ENCODE measurements at regions not wholly inside any gene's neighbourhood (a gene's known extent, or its start where the extent isn't known, plus 50 kb on each side); places are given as distances from the start of the nearest gene placed in this dataset.

- DNase-seq = no peak
Observed at GRCh38 chr15:92305343-92305742, 88.3 kb upstream of the ST8SIA2 start.

DNA sequence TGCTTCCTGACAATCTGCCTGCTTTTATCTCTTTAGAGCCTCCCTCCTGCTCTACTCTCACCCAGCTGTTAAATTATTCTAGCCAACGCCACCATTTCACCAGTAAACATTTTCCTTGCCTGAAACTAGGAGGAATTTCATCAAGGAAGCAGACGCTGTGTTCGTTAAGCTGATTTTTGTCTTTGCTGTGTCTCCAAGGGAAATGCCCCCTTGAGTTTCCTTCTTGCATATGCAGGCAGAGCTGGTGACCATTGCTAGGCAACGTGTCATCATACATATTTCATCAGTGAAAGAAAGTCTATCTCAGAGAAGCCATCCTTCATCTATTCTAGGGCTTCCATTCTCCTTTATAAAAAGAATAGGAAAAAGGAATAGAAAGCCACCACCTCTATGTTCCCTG is 87.0 kb upstream of the ST8SIA2 start:
- no peak for DNase-seq

GRCh38 chr15:92315144-92315543 is 78.5 kb upstream of the ST8SIA2 start:
- DNase-seq = no peak

GRCh38 chr15:92315595-92316211 is 78.0 kb upstream of the ST8SIA2 start:
- DNase-seq = no peak

DNA sequence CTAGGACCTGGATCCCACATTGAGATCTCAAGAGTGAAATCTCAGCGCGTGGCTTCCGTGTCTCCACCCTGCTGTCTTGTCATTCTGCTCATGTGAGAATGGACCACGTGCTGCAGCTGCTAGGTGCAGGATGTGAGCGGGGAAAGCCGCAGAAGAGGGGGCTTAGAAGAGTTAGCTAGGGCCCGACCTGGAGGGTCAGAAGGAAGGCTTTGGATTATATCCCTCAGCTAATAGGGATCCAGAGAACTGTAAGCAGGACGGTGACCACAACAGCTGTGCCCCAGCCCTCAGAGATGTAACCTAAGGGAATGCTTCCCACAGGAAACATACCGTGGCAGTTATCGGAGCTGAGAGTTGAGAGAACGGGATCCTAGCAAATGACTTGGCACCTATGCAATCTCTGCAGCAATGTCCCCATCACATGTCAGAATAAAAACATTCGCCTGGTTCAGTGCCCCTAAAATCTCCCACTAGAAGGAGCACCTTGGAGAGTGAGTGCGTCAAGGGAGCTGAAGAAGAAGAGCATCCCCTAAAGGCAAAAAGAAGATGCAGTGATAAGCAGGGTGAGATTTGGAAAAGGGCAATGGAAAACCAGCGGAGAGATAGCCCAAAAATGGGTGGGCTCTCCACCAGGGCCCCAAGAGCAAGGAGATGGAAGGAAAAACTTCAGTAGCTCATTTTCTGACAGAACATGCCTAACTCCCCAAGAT is 76.9 kb upstream of the ST8SIA2 start:
- no peak for DNase-seq

DNA sequence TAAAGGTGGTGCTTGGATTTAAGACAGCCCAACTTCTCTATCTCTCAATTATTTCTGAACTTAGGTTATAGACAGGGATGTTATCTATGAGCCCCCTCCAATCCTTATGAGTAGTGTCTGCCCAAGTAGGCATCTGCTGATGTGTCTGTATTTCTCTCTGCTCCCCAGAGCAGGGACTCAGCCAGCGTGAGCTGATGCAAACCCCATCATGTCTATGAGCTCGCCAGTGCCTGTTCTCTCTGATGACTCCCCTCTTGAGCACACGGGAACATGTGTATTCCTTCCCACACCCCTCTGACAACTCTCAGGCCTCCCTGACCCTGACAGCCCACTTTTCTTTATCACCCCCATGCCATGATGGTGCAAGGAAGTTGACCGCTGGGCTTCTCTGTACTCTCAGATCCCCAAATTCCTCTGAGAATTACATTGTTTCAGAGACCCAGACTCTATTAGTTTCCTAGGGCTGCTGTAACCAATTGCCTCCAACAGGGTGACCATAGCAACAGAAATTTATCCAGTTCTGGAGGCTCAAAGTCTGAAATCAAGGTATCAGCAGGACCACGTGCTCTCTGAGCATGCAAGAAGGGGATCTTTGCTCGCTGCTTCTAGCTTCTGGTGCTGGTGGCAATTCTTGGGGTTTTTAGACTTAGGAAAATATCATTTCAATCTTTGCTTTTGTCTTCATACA is 73.5 kb upstream of the ST8SIA2 start:
- no peak for DNase-seq

DNA sequence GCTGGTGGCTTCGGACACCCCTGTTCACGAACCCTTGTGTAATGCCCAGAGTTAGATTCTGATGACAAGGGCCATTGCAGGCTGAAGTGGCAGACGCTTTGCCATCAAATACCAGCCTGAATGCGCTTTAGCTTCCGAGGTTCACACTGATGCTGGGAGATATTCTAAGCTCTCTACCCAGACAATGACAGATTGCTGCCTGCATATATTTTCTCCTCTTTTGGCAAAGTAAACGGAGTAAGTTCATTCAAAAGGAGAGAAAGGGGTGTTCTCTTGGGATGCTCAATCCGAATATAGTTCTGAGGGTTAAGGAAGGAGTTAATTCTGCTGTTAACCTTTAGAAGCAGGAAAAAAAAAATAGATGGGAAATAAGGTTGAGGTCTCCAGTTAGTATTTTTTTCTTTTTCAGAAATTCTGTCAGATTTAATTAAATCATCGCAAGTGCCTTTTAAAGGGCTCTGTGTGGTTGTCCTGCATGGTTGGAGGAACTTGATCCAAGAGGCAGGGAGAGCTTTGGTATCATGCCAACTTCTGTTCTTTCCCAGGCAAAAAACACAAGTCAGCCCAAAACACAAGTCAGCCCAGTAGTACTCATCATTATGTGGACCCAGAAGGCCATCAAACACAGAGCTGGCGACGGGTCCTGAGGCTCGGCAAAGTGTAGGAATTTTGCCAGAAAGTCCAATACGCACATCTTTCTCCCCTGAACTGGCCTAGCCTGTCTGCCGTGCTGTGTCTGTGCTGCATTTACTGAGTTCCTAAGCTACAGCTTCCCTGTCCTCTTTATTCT is 70.9 kb upstream of the ST8SIA2 start:
- DNase-seq = no peak

DNA sequence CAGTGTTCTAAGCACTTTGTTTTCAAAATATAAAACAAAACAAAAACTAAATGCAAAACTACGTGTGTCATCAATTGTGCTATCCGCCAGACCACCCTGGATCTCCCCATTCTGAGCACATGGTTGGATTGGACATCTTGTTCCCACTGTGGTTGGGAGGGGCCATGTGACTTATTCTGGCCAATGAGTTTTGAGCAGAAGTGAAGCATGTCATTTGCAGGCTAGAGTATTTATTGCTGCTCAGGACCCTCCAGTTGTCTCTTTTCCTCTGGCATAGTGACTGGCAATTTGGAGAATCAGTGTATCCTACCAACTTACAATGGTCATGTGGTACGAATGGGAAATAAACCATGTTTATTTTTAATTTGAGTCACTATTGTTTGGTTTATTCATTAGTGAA is 70.2 kb upstream of the ST8SIA2 start:
- DNase-seq = no peak

- no peak for DNase-seq
Observed at GRCh38 chr15:92324101-92324963, 69.3 kb upstream of the ST8SIA2 start.

GRCh38 chr15:92326236-92326635 is 67.4 kb upstream of the ST8SIA2 start:
- no peak for DNase-seq

- no peak for DNase-seq
Observed at GRCh38 chr15:92327033-92327432, 66.6 kb upstream of the ST8SIA2 start.

GRCh38 chr15:92328207-92328606 is 65.5 kb upstream of the ST8SIA2 start:
- no peak for DNase-seq

- DNase-seq = no peak
Observed at GRCh38 chr15:92332125-92332899, 61.4 kb upstream of the ST8SIA2 start.

- no peak for DNase-seq
Observed at GRCh38 chr15:92333709-92334108, 60.0 kb upstream of the ST8SIA2 start.

GRCh38 chr15:92336419-92336987 is 57.2 kb upstream of the ST8SIA2 start:
- no peak for DNase-seq

DNA sequence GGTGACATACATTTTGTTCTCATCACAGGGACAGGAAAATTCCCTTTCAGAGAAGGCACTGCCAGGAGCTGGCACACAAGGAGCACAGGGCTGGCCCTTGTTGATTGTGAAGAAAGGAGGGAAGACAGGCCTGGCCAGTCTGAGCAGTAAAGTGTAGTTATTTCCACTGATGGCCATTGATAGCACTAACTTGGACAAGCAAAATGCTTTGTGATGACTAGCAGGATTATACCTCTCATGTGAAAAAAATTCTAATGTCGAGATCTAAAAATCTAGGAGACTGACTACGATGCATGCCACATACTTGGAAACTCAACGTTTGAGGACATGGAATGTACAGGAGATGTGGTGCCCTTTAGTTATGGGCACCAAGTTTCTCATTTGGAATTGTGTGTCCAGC is 54.3 kb upstream of the ST8SIA2 start:
- no peak for DNase-seq
